ENCODE measurements at regions not wholly inside any gene's neighbourhood (a gene's known extent, or its start where the extent isn't known, plus 50 kb on each side); places are given as distances from the start of the nearest gene placed in this dataset.

DNA sequence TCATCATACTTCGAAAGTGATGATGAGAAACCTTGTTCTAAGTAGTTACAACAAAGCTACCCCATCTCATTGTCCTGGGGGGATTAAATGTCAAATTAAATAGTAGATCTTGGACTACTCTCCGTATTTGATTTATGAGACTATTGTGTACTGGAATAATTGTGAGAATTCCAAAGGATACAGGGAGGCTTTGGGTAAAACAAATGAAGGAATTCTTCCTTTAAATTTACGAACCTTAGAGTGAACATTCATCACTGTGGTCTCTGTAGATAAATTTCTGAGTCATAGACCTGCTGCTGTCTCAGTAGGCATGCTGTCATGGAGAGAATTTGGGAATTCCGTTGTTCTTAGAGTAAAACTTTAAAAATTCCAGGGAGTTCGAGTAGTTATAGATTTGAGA, 836.2 kb downstream of the DNAH5 start:
- no peak for TF ChIP-seq EZH2 (IDR thresholded peaks at IDR 0.05; ENCODE audit: borderline replicate concordance)
- TF ChIP-seq, protein P1, sequence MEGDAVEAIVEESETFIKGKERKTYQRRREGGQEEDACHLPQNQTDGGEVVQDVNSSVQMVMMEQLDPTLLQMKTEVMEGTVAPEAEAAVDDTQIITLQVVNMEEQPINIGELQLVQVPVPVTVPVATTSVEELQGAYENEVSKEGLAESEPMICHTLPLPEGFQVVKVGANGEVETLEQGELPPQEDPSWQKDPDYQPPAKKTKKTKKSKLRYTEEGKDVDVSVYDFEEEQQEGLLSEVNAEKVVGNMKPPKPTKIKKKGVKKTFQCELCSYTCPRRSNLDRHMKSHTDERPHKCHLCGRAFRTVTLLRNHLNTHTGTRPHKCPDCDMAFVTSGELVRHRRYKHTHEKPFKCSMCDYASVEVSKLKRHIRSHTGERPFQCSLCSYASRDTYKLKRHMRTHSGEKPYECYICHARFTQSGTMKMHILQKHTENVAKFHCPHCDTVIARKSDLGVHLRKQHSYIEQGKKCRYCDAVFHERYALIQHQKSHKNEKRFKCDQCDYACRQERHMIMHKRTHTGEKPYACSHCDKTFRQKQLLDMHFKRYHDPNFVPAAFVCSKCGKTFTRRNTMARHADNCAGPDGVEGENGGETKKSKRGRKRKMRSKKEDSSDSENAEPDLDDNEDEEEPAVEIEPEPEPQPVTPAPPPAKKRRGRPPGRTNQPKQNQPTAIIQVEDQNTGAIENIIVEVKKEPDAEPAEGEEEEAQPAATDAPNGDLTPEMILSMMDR (IDR thresholded peaks at IDR 0.05; ENCODE audit: poor library complexity): no peak
- no peak for TF ChIP-seq EZH2phosphoT487 (IDR thresholded peaks at IDR 0.05; ENCODE audit: low read depth, severe bottlenecking, unreplicated experiment)

Measured in hepatocyte (in vitro differentiated cells).